Smooth muscle cell (in vitro differentiated cells): ENCODE measurements at regions not wholly inside any gene's neighbourhood (a gene's known extent, or its start where the extent isn't known, plus 50 kb on each side); places are given as distances from the start of the nearest gene placed in this dataset.
"Not testable (repeated sequence)": the region's sequence is repeated elsewhere in the genome, so short reads cannot be mapped to it uniquely, and the experiment has no call there.

ENCODE experiments used
- DNase-seq: peaks from one replicate; lab custom pipeline; 2025; ENCODE audit not compliant: unreplicated experiment; lab: John Stamatoyannopoulos, UW
- H2AFZ ChIP-seq: fragments of 200-600 bp; sonication (generic); 2 replicates; pipeline ENCODE4 v1.6.0; 2016; ENCODE audit warnings: antibody characterized with exemption, low read depth, mild to moderate bottlenecking
- H3F3A ChIP-seq: fragments of 200-600 bp; sonication (generic); 2 replicates; pipeline ENCODE4 v1.6.0; 2017; ENCODE audit warnings: antibody characterized with exemption, low read depth
- H3K27ac ChIP-seq: fragments of 200-600 bp; sonication (generic); 2 replicates; pipeline ENCODE4 v1.5.1; 2016; ENCODE audit warnings: low read depth, mild to moderate bottlenecking
- H3K27me3 ChIP-seq: fragments of 200-600 bp; sonication (generic); 2 replicates; pipeline ENCODE4 v1.6.1; 2016; ENCODE audit warnings: low read depth, mild to moderate bottlenecking
- H3K36me3 ChIP-seq: fragments of 200-600 bp; sonication (generic); 2 replicates; pipeline ENCODE4 v1.5.1; 2016; ENCODE audit warnings: low read depth
- H3K4me1 ChIP-seq: fragments of 200-600 bp; sonication (generic); 2 replicates; pipeline ENCODE4 v1.5.1; 2016; ENCODE audit warnings: low read depth
- H3K4me2 ChIP-seq: fragments of 200-600 bp; sonication (generic); 2 replicates; pipeline ENCODE4 v1.6.0; 2016; ENCODE audit warnings: mild to moderate bottlenecking
- H3K4me3 ChIP-seq: fragments of 200-600 bp; sonication (generic); 2 replicates; pipeline ENCODE4 v1.5.1; 2016; ENCODE audit warnings: mild to moderate bottlenecking
- H3K79me2 ChIP-seq: fragments of 200-600 bp; sonication (generic); 2 replicates; pipeline ENCODE4 v1.6.0; 2016; ENCODE audit warnings: low read depth, mild to moderate bottlenecking
- H3K9ac ChIP-seq: fragments of 200-600 bp; sonication (generic); 2 replicates; pipeline ENCODE4 v1.6.0; 2016; ENCODE audit warnings: low read depth
- H3K9me3 ChIP-seq: fragments of 200-600 bp; sonication (generic); replicated peaks from 2 replicates; pipeline ENCODE4 v1.5.1; 2016; ENCODE audit warnings: low read depth
- H4K20me1 ChIP-seq: fragments of 200-600 bp; sonication (generic); 2 replicates; pipeline ENCODE4 v1.6.0; 2016; ENCODE audit warnings: low read depth
- CTCF ChIP-seq: fragments of 200-600 bp; sonication (generic); IDR thresholded peaks from 2 replicates; pipeline ENCODE4 v1.5.1; 2017; ENCODE audit warnings: borderline replicate concordance, mild to moderate bottlenecking, antibody characterized with exemption; ENCODE audit not compliant: insufficient read depth, poor library complexity, severe bottlenecking
- WGBS: methylation state at CpG from one replicate; pipeline ENCODE4 v1.1.7; 2016; ENCODE audit warnings: low lambda C conversion rate; 5-methylcytosine and 5-hydroxymethylcytosine counted together

- H3K27me3 ChIP-seq, result no peaks in the 10 kb centered on the region
- no peaks in the 10 kb centered on the region for H3K79me2 ChIP-seq
- no peak overlapping the region for H3K27ac ChIP-seq
- TF ChIP-seq CTCF, result no peak
- no peak overlapping the region for H3K4me2 ChIP-seq
- no peaks in the 10 kb centered on the region for H4K20me1 ChIP-seq
- H3K9ac ChIP-seq, result no peak overlapping the region
- H3K4me3 ChIP-seq, result no peak overlapping the region
- no peaks in the 10 kb centered on the region for H3F3A ChIP-seq
- no peaks in the 10 kb centered on the region for H3K4me1 ChIP-seq
- no peak for DNase-seq
- H3K9me3 ChIP-seq, result no peaks in the 10 kb centered on the region
- 83% methylated on average over 2 of the region's 2 CpGs for WGBS
- no peaks in the 10 kb centered on the region for H3K36me3 ChIP-seq
- no peak overlapping the region for H2AFZ ChIP-seq
These were observed 502.6 kb upstream of the TECRL start for GRCh38 chr4:64911846-64912245.

- WGBS, result 90% methylated on average over 2 of the region's 2 CpGs
- peaks cover 6% of the 10 kb centered on the region for H3K4me1 ChIP-seq
- no peak overlapping the region for H3K27ac ChIP-seq
- H3F3A ChIP-seq, result no peaks in the 10 kb centered on the region
- DNase-seq, result no peak
- no peaks in the 10 kb centered on the region for H3K9me3 ChIP-seq
- H2AFZ ChIP-seq, result no peak overlapping the region
- no peak for TF ChIP-seq CTCF
- no peaks in the 10 kb centered on the region for H4K20me1 ChIP-seq
- no peaks in the 10 kb centered on the region for H3K79me2 ChIP-seq
- H3K9ac ChIP-seq, result no peak overlapping the region
- no peak overlapping the region for H3K4me2 ChIP-seq
- H3K27me3 ChIP-seq, result no peaks in the 10 kb centered on the region
- H3K36me3 ChIP-seq, result no peaks in the 10 kb centered on the region
- H3K4me3 ChIP-seq, result no peak overlapping the region
These were observed 494.7 kb upstream of the TECRL start for GRCh38 chr4:64903986-64904385.

GRCh38 chr4:64899563-64899962 is 490.3 kb upstream of the TECRL start:
- Histone ChIP-seq H2AFZ (no peak overlapping the region), H3K9me3 (no peaks in the 10 kb centered on the region), H3F3A (no peaks in the 10 kb centered on the region), H3K79me2 (no peaks in the 10 kb centered on the region), H3K4me3 (no peak overlapping the region), H3K4me2 (no peak overlapping the region), H3K27me3 (no peaks in the 10 kb centered on the region), H3K4me1 (peaks cover 3% of the 10 kb centered on the region), H3K27ac (no peak overlapping the region), H3K9ac (no peak overlapping the region), H3K36me3 (no peaks in the 10 kb centered on the region), H4K20me1 (no peaks in the 10 kb centered on the region)
- TF ChIP-seq CTCF, result no peak
- DNase-seq, result no peak

GRCh38 chr4:64899030-64899429 is 489.8 kb upstream of the TECRL start:
- not testable (repeated sequence) for H2AFZ ChIP-seq, H3K27ac ChIP-seq, H3K9me3 ChIP-seq, H3K4me1 ChIP-seq, H3K9ac ChIP-seq, H3K36me3 ChIP-seq, H4K20me1 ChIP-seq, H3K79me2 ChIP-seq, H3K4me2 ChIP-seq, H3K27me3 ChIP-seq, H3K4me3 ChIP-seq, DNase-seq, H3F3A ChIP-seq
- WGBS, result 82% methylated on average over 2 of the region's 2 CpGs
